ENCODE measurements at regions not wholly inside any gene's neighbourhood (a gene's known extent, or its start where the extent isn't known, plus 50 kb on each side); places are given as distances from the start of the nearest gene placed in this dataset.

DNA sequence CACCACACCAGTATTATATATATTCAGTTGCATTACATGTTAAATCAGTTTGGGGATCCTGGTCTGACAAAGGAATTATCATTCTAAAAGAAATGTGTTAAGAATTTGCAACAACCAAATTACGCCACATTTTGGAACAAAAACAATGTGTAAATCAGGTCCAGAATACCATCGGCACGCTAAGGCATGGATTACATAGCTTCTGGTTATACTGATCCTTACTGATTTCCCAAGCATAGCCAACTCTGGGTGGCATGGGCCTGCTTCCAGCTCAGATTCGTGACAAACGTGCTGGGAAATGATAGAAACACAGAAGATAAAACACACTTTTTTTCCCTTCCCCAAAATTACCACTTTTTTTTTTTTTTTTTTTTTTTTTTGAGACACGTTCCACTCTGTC, 660.0 kb downstream of the SORCS1 start:
- Histone ChIP-seq H3K4me3 (ENCODE audit: low read length) (no peak overlapping the region), H2AFZ (ENCODE audit: low read length) (no peak overlapping the region), H3K36me3 (replicated peaks; ENCODE audit: insufficient read depth, low read length) (no peaks in the 10 kb centered on the region), H3K9me3 (replicated peaks; ENCODE audit: insufficient read depth, low read length) (no peaks in the 10 kb centered on the region; the same call in 1 of the 2 replicates), H3K9ac (ENCODE audit: low read length) (no peak overlapping the region), H3K27ac (ENCODE audit: low read length) (no peak overlapping the region), H3K4me1 (ENCODE audit: low read length) (no peaks in the 10 kb centered on the region), H4K20me1 (ENCODE audit: insufficient read depth, low read length) (no peaks in the 10 kb centered on the region), H3K79me2 (ENCODE audit: low read length) (no peaks in the 10 kb centered on the region), H3K9me2 (replicated peaks; ENCODE audit: insufficient read depth, low read length) (no peaks in the 10 kb centered on the region), H3F3A (ENCODE audit: insufficient read depth, low read length) (no peaks in the 10 kb centered on the region), H3K27me3 (replicated peaks; ENCODE audit: insufficient read depth, low read length) (no peaks in the 10 kb centered on the region), H3K4me2 (ENCODE audit: low read depth, low read length) (no peak overlapping the region)
- no peak for DNase-seq
- TF ChIP-seq CTCF (IDR thresholded peaks at IDR 0.05; ENCODE audit: low read length) (no peak), EZH2phosphoT487 (IDR thresholded peaks at IDR 0.05; ENCODE audit: low read length) (no peak), EZH2 (optimal IDR thresholded peaks at IDR 0.05; ENCODE audit: low read depth, low read length) (no peak)

DNA sequence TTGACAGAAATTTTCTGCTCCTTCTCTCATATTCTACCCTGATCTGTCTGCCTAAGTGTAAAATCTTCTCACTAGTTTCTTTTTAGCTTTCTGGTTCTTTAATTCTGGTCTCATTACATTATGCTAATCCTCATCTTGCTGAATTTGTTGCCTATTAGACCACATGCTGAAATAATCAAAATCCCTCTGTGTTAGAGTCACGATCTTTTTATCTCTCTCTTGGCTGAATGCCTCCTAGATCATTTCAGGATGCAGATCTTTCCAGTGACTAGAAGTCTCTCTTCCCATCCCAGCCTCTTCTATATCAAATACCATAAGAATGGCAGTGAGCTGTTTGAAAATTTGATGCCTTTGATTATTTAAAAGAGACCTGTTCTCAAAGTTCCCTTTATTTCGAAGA, 661.9 kb downstream of the SORCS1 start:
- H3K9me2 ChIP-seq (replicated peaks; ENCODE audit: insufficient read depth, low read length): no peaks in the 10 kb centered on the region
- H4K20me1 ChIP-seq (ENCODE audit: insufficient read depth, low read length): no peaks in the 10 kb centered on the region
- no peak for TF ChIP-seq EZH2 (optimal IDR thresholded peaks at IDR 0.05; ENCODE audit: low read depth, low read length)
- no peak for TF ChIP-seq EZH2phosphoT487 (IDR thresholded peaks at IDR 0.05; ENCODE audit: low read length)
- no peak for TF ChIP-seq CTCF (IDR thresholded peaks at IDR 0.05; ENCODE audit: low read length)
- no peak overlapping the region for H3K27ac ChIP-seq (ENCODE audit: low read length)
- H2AFZ ChIP-seq (ENCODE audit: low read length): no peak overlapping the region
- H3K9me3 ChIP-seq (replicated peaks; ENCODE audit: insufficient read depth, low read length): no peaks in the 10 kb centered on the region; the same call in 1 of the 2 replicates
- DNase-seq: no peak
- no peaks in the 10 kb centered on the region for H3K36me3 ChIP-seq (replicated peaks; ENCODE audit: insufficient read depth, low read length)
- no peak overlapping the region for H3K4me3 ChIP-seq (ENCODE audit: low read length)
- H3F3A ChIP-seq (ENCODE audit: insufficient read depth, low read length): no peaks in the 10 kb centered on the region
- no peak overlapping the region for H3K9ac ChIP-seq (ENCODE audit: low read length)
- H3K27me3 ChIP-seq (replicated peaks; ENCODE audit: insufficient read depth, low read length): no peaks in the 10 kb centered on the region
- no peaks in the 10 kb centered on the region for H3K79me2 ChIP-seq (ENCODE audit: low read length)
- H3K4me1 ChIP-seq (ENCODE audit: low read length): no peaks in the 10 kb centered on the region
- no peak overlapping the region for H3K4me2 ChIP-seq (ENCODE audit: low read depth, low read length)

DNA sequence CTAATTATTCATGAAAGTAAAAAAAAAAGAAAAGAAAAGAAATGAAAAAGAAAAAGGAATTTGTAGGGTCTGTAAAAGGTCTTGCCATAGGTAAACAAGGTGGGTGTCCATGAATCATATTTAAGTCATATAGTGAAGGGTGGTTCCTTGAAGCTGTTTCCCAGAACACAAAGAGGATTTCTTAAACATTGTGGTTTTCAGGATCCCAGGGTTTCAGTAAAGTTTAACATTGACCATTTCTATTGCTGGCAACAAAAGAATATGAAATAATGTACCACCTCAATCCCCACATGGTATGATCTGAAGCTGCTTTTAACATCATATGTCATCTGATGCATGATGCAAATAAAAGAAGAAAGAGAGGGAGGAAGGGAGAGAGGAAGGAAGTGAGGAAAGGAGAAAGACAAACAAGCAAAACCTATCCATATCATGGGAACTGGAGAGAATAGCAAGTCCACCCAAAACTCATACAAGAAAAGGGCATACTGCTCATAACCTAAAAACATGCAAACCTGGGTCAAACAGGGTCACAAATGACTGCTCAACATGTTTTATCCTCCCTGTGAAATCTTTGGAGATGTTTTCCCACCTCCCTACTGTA, 663.5 kb downstream of the SORCS1 start:
- no peaks in the 10 kb centered on the region; the same call in 1 of the 2 replicates for H3K9me3 ChIP-seq (replicated peaks; ENCODE audit: insufficient read depth, low read length)
- H3K27me3 ChIP-seq (replicated peaks; ENCODE audit: insufficient read depth, low read length): no peaks in the 10 kb centered on the region
- no peak overlapping the region for H3K27ac ChIP-seq (ENCODE audit: low read length)
- no peak overlapping the region for H2AFZ ChIP-seq (ENCODE audit: low read length)
- H3K9me2 ChIP-seq (replicated peaks; ENCODE audit: insufficient read depth, low read length): no peaks in the 10 kb centered on the region
- no peaks in the 10 kb centered on the region for H3F3A ChIP-seq (ENCODE audit: insufficient read depth, low read length)
- no peak for TF ChIP-seq CTCF (IDR thresholded peaks at IDR 0.05; ENCODE audit: low read length)
- TF ChIP-seq EZH2 (optimal IDR thresholded peaks at IDR 0.05; ENCODE audit: low read depth, low read length): no peak
- TF ChIP-seq EZH2phosphoT487 (IDR thresholded peaks at IDR 0.05; ENCODE audit: low read length): no peak
- no peaks in the 10 kb centered on the region for H3K4me1 ChIP-seq (ENCODE audit: low read length)
- no peak for DNase-seq
- H3K9ac ChIP-seq (ENCODE audit: low read length): no peak overlapping the region
- no peaks in the 10 kb centered on the region for H3K79me2 ChIP-seq (ENCODE audit: low read length)
- no peak overlapping the region for H3K4me2 ChIP-seq (ENCODE audit: low read depth, low read length)
- no peaks in the 10 kb centered on the region for H3K36me3 ChIP-seq (replicated peaks; ENCODE audit: insufficient read depth, low read length)
- no peaks in the 10 kb centered on the region for H4K20me1 ChIP-seq (ENCODE audit: insufficient read depth, low read length)
- H3K4me3 ChIP-seq (ENCODE audit: low read length): no peak overlapping the region

Measured in MM.1S (cell line).